ENCODE measurements at regions not wholly inside any gene's neighbourhood (a gene's known extent, or its start where the extent isn't known, plus 50 kb on each side); places are given as distances from the start of the nearest gene placed in this dataset.

DNA sequence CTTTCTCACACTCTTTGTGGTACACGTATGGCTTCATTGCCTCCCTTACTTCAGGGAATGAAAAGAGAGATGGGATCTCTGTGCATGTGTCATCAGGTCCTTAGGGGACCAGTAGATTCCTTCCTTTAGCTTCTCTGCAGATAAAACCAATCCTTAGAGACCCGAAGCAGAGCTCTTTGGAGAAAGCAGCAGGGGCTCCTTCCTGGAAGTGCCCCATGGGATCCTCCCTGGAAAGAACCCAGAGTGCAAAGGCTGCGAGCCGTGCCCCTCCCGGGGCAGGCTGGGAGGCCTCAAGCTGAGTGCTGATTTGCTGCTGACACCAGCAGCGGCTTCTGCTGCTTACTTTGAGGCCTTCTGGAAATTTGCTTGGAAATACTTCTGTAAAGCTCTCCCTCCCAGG is 328.6 kb upstream of the RGMA start:
- DNase-seq (ENCODE audit: low read depth) = no peak
- H3K4me3 ChIP-seq (ENCODE audit: low read length) = no peak overlapping the region
- TF ChIP-seq, protein P1, sequence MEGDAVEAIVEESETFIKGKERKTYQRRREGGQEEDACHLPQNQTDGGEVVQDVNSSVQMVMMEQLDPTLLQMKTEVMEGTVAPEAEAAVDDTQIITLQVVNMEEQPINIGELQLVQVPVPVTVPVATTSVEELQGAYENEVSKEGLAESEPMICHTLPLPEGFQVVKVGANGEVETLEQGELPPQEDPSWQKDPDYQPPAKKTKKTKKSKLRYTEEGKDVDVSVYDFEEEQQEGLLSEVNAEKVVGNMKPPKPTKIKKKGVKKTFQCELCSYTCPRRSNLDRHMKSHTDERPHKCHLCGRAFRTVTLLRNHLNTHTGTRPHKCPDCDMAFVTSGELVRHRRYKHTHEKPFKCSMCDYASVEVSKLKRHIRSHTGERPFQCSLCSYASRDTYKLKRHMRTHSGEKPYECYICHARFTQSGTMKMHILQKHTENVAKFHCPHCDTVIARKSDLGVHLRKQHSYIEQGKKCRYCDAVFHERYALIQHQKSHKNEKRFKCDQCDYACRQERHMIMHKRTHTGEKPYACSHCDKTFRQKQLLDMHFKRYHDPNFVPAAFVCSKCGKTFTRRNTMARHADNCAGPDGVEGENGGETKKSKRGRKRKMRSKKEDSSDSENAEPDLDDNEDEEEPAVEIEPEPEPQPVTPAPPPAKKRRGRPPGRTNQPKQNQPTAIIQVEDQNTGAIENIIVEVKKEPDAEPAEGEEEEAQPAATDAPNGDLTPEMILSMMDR (conservative IDR thresholded peaks at IDR 0.05; ENCODE audit: low read length) = no peak

DNA sequence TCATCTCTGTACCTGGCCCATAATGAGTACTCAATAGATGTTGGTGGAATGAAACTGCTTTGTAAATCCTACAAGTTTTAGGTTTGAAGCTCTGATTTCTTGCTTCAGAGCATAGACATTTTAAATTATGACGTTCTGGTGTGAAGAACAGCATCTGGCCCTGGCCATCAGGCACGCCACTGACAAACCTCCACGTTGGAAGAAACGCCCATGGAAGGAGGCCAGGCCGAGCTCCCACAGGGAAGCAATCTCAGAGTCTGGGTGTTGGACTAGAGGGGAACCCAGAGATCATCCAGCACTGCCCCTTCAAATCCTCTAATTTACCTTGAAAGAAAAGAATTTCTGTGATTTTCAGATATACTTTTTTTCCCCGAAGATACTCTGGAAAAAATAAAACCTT is 328.1 kb upstream of the RGMA start:
- DNase-seq (ENCODE audit: low read depth) = no peak
- H3K4me3 ChIP-seq (ENCODE audit: low read length) = no peak overlapping the region
- TF ChIP-seq, protein P1 (conservative IDR thresholded peaks at IDR 0.05; ENCODE audit: low read length) = no peak

GRCh38 chr15:93415576-93415975 is 326.6 kb upstream of the RGMA start:
- no peak for DNase-seq (ENCODE audit: low read depth)
- TF ChIP-seq, protein P1 (conservative IDR thresholded peaks at IDR 0.05; ENCODE audit: low read length) = no peak
- no peak overlapping the region for H3K4me3 ChIP-seq (ENCODE audit: low read length)

DNA sequence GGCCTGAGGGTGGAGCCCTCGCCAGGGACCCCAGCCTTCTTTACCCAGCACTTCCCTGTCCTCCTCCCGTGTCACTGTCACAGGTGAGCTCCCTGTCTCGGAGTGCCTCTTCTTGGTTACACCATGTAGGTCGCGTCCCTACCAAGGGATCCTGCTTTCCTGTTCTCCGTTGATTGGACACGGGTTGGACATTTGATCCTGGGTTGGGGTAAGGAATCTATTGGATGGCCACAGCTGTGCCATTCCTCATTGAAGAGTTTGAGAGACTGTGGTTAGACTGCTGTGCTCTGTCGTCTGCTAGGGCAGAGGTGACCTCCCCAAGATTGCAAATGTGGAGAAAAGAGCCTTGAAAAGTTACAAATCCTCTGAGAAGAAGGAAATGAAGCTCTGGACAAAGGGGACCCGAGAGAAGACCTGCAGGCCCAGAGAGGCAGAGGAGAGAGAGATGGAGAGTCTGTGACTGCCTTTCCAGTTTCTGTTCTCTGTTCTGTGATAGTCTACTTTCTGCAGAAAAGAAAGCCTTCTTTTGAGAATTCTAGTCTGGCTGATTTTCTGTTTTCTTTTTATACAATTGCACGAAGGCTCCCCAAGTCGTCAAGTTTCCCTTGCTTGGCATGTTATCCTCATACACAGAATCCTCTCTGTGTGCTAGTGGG is 325.7 kb upstream of the RGMA start:
- TF ChIP-seq, protein P1 (conservative IDR thresholded peaks at IDR 0.05; ENCODE audit: low read length) = no peak
- no peak overlapping the region for H3K4me3 ChIP-seq (ENCODE audit: low read length)
- DNase-seq (ENCODE audit: low read depth) = no peak

DNA sequence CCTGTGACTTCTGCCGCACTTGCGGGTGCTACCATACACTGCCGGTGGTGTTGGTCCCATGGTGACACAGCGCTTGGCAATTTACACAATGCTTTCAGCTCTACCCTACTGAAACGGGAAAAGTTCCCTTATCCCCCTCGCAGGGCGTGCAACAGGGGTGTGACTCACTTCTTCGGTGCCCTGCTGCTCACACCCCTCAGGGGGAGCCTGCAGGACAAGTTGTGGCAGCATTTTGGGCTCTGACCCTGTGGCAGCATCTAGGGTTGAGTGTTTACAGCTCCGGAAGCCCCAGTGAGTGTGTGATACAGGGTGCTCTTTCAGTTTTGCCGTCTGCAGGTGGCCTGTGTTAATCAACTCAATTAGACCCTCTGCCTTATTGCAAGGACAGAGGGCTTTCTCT is 324.7 kb upstream of the RGMA start:
- no peak overlapping the region for H3K4me3 ChIP-seq (ENCODE audit: low read length)
- TF ChIP-seq, protein P1 (conservative IDR thresholded peaks at IDR 0.05; ENCODE audit: low read length) = no peak
- no peak for DNase-seq (ENCODE audit: low read depth)

GRCh38 chr15:93399121-93399520 is 310.1 kb upstream of the RGMA start:
- TF ChIP-seq, protein P1 (conservative IDR thresholded peaks at IDR 0.05; ENCODE audit: low read length) = no peak
- DNase-seq (ENCODE audit: low read depth) = no peak
- H3K4me3 ChIP-seq (ENCODE audit: low read length) = no peak overlapping the region

DNA sequence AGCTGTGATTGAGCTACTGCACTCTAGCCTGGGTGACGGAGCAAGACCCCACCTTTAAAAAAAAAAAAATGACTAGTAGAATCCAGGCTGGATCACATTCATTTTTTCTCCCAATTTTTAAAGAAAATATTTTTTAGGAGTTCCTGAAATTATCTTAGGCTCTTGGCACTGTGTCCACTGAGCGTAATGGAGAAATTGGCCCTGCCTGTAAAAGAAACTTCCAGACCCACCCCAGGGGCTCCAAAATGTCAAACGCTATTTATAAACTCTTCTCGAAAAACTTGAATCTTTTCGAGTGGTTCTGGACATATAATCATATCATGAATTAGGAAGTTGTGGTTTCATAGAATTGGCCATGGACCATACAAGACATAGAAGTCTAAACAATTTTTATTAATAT is 300.2 kb upstream of the RGMA start:
- no peak overlapping the region for H3K4me3 ChIP-seq (ENCODE audit: low read length)
- DNase-seq (ENCODE audit: low read depth) = no peak
- TF ChIP-seq, protein P1 (conservative IDR thresholded peaks at IDR 0.05; ENCODE audit: low read length) = no peak
